GM19438 (cell line): ENCODE measurements at regions not wholly inside any gene's neighbourhood (a gene's known extent, or its start where the extent isn't known, plus 50 kb on each side); places are given as distances from the start of the nearest gene placed in this dataset.

Experiments used
- ATAC-seq: cut with Tn5 transposase; IDR thresholded peaks from one replicate; pipeline ENCODE4 v1.9.1; 2021; ENCODE audit warnings: low read depth; ENCODE audit not compliant: unreplicated experiment

GRCh38 chr1:172753964-172754363 lies 95.1 kb downstream of the FASLG start:
- ATAC-seq = no peak

DNA sequence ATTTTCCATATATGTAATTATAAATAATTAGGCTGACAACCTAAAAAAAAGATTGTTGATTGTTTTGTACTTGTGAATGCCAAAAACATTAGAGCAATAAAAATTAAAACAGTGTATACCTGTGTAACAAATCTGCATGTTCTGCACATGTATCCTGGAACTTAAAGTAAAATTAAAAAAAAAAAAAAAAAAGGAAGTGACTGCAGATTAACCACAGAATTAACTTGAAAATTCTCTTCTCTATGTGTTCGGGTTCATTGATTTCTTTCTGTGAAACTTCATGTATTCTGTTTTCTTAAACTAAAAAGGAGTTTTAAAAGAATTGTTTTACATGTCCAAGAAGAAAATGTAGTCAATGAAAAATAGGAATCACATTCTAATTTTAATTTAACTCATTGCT lies 95.7 kb downstream of the FASLG start:
- ATAC-seq = no peak

DNA sequence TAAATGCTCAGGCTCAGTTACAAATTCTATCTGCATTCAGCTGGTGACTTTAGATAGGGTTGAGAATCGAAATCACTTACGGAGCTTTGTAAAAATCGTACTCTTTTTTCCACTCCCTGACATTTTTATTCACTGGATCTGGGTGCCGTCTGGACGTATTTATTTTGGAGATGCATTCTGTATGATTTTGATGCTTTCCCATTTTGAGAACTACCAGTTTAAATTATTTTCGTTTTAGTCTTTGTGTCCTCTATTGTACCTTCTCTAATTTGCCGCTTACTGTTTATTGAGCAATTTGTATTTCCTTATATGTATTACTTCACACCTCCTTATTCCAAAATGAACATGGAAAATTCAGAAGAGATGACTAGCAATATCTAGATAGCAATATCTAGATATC lies 96.2 kb downstream of the FASLG start:
- ATAC-seq = no peak

DNA sequence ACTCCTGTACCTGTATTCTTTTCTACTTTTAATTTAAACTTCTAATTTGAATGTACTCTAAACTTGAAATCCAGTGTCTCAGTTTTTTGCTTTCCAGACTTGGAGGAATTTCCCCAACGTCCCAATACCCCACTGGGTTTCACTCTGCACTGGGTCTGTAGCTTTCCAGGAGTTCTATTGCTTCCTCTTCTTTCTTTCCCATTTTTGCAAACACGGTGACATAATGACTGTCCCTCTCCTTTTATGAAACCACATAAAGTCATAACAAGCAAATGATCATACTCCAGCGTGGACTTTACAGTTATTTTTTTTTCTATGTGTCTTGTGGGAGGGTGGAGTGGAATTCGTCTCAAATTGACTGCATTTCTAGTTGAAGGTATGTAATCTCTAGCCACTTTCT lies 97.1 kb downstream of the FASLG start:
- no peak for ATAC-seq

DNA sequence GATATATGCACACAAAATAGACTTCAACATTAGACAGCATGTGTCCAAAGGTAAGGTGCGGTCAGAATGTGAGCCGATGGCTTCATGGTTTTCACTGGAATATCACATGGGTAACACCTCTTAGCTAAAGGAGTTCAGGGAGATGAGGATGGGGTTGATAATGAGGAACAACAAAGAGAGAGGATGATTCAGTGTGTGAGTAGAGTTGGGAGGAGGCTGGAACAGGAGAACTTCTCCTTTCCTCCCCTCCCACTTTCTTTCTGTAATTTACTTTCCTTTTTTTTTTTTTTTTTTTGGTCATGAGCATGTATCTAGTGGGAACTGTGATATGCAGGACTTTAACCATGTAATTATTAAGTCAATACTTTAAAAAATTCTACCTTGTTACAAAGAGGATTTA lies 99.4 kb downstream of the FASLG start:
- ATAC-seq = no peak

DNA sequence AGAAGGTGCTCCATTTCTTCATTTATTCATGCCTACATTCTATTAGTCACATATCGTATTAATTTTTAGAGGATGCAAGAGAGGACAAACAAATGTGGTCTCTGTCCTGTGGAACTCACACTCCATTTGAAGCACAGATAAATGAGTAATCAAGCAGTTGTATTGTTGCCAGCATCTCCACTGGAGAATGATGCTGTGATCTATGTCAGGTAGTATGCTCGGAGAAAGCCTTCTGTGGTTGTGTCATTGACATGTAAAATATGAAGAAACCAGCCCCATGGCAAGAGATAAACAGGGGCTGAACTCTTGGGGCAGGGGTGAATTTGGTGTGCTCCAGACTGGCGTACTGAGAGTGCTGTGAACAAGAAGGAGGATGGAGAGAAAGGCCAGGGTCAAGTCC lies 101.2 kb downstream of the FASLG start:
- ATAC-seq = no peak

DNA sequence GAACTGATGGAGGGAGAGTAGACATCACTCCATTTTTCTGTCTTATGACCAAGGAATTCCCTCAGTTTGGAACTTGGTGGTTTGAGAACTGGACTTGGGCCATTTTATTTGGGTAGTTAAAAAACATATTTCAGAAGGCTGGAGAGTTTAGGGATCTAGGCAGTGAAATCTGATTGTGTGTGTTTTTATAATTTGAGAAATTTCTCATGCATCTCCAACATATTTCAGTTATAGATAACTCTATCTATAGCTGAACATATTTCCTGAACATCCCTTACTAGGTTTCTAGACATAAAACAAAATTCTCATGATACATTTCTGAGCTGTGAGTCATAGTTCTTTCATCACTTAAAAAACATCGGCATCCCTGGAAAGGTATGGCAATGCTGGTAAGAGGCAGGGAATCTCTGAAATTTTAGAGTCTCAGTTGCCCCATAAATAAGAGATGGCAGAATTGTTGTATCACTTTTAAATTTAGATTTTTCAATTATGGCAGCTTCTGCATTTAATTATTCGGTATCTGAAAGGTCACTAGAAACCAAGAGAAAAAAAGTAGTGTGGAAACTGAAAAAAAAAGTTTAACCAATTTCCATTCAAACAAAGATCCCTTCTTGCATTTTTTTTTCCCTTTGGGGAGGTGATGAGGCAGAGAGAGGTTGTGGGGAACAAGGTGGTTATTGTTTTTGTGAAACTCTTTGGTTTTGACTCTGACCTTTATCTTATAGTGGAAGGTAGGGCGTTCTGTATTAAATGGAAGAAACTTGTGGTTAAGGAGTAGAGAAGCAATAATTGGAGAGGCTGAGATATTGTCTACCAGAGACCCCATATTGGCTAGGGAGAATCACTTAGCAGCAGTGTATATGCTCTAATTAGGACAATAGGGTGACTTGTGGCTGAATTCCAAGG lies 102.9 kb downstream of the FASLG start:
- ATAC-seq = no peak

DNA sequence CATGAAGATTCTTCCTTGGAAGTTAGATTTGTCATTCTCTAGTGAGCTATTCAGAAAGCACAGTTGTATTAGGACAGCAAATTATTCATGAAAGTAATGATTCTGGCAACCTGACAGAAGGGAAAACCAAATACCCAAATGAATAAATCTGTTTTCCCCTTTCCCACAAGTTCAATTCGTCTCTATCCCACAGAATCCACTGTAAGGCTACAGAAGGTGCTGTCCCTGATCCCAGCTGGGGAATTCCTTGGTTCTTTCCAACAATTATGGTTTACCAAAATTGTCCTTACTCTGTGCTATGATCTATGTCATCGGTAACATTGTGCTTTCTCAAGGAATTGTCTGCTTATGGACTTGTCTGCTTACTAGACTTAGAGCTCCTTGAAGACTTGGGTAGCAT lies 104.2 kb downstream of the FASLG start:
- no peak for ATAC-seq

DNA sequence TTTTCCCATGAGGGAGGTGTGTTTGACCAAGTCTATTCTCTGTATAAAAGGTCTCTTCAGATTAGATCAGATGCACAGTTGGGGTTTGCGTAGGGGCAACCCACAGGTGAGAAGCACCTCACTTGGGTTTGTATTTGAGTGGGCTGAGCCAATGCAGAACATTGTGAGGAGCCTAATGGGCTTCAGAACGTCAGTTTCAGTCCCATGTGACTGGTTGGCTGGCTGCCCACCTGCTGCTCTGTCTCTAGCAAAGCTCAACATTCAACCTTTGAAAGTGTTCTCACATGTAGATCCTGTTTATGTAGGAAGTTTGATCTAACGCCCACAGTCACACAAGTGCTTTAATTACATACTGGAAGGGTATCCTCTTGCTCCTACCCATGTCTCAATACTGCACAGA lies 105.5 kb downstream of the FASLG start:
- no peak for ATAC-seq

GRCh38 chr1:172766462-172766861 lies 107.6 kb downstream of the FASLG start:
- ATAC-seq = no peak

- ATAC-seq = no peak
Observed at GRCh38 chr1:172770071-172770470, 111.2 kb downstream of the FASLG start.

- no peak for ATAC-seq
Observed at GRCh38 chr1:172774561-172774960, 115.7 kb downstream of the FASLG start.

GRCh38 chr1:172775606-172776005 lies 116.7 kb downstream of the FASLG start:
- no peak for ATAC-seq

- ATAC-seq = no peak
Observed at GRCh38 chr1:172776071-172776470, 117.2 kb downstream of the FASLG start.

GRCh38 chr1:172777767-172778166 lies 118.9 kb downstream of the FASLG start:
- no peak for ATAC-seq

DNA sequence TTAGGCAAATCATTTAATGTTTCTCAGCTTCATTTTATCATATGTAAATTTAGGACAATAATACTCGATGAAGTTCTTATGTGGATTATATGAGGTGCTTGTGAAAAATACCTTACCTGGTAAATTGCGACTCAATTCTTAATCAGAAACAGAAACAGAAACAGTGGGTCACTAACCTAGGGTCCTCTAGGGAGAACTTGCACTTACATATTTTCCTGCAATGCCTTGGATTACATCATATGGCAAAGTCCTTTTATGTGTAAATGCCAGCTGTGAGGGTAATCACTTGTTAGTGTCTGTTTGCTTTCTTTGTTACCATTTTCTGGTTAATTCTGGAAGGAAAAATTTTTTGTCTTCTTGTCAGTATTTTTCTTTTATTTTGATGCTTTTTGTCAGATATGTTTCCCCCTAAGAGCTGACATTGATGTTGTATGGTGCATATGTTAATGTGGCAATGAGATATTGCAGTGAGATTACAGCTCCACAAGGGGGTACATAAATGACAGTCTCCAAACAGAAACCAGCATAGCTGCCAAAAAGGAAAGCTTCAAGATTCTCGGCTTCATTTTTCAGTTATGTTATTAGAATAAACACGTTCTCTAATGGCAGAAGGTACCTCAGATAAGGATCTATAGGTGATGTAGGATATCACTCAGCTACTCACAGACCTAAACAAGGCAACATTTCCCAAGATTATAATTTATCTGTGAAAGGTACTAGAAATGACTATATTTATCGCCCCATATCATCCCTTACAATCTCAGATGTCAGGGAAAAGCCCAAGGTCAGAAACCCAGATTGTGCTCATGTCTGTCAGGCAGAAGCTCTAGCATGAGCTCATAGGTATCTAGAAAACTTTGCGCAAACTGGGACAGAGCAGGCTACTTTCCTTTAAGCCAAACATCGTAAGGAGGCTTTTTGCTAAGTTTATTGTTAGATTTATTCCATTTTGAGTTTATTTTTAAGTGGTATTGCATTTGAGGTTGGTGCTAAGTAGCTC lies 119.9 kb downstream of the FASLG start:
- ATAC-seq = peak; percentile 82

DNA sequence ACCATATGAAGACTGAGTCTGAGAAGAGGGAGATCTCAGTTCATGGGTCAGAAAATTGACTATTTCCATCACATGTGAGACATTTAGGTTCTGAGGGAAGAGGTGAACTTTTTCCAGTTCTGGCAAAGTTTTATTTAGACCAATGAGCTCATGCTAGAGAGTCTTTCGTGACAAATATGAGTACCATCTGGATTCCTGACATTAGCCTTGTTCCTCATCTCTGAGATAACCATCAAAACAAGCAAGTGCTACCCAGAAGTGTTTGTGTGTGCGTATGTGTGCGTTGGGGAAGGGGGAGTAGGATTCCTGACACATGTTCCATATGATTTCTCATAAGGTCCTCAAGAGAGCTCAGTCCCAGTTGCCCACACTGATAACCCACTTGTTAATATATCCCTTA lies 120.6 kb downstream of the FASLG start:
- ATAC-seq = no peak

- peak; percentile 67 for ATAC-seq
Observed at GRCh38 chr1:172781513-172782140, 122.7 kb downstream of the FASLG start.

DNA sequence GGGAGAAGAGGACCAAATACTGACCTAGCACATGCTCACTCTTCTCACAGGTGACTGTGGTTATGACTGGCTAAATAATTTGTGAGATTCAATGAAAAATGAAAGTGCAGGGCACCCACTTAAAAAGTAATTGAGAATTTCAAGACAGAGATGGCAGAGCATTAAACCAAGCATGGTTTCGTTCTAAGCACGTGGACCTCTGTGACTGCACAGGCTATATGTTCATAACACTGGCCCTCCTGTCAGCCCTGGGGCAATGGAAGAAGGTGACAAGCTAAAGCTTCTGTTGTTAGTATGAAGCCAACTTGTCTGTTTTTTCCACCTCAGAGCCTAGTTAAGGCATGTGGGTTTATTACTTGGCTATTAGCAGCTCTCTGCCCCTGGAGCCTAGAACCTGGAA lies 130.9 kb downstream of the FASLG start:
- ATAC-seq = no peak

GRCh38 chr1:172790245-172790644 lies 131.3 kb downstream of the FASLG start:
- no peak for ATAC-seq

GRCh38 chr1:172793823-172794222 lies 134.9 kb downstream of the FASLG start:
- ATAC-seq = no peak
